DMS53 treated with DMSO at 0.1 percent for 48 hours (cell line): ENCODE measurements at regions not wholly inside any gene's neighbourhood (a gene's known extent, or its start where the extent isn't known, plus 50 kb on each side); places are given as distances from the start of the nearest gene placed in this dataset.
"Not testable (repeated sequence)": the region's sequence is repeated elsewhere in the genome, so short reads cannot be mapped to it uniquely, and the experiment has no call there.

Experiments used
- DNase-seq: peaks from one replicate; lab custom pipeline; 2025; ENCODE audit not compliant: unreplicated experiment; lab: John Stamatoyannopoulos, UW

DNA sequence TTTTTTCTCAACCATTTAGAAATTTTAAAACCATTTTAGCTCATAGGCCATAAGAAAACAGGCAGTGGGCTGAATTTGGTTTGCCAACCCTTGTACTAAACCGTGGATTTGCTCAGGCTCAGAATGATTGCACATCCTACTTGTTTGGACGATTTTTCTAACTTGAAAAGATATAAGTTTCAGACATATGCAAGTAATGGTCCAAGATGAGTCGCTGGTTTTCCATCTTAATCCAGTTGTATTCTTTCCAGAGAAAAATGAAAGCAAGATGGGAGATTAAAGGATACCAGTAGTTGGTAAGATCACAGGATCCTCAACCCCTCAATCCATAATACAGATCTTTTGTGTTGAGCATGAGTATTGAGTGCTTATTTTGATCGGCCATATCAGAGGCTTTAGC lies 250.9 kb downstream of the TINAG start:
- no peak for DNase-seq

DNA sequence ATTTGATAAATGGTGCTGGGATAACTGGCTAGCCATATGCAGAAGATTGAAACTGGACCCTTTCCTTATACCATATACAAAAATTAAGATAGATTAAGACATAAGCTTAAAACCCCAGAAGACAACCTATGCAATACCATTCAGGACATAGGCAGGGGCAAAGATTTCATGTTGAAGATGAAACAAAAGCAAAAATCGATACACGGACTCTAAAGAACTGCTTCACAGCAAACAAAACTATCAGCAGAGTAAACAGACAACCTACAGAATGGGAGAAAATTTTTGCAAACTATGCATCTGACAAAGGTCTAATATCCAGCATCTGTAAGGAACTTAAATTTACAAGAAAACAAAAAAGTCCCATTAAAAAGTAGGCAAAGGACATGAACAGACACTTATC lies 255.9 kb downstream of the TINAG start:
- not testable (repeated sequence) for DNase-seq

DNA sequence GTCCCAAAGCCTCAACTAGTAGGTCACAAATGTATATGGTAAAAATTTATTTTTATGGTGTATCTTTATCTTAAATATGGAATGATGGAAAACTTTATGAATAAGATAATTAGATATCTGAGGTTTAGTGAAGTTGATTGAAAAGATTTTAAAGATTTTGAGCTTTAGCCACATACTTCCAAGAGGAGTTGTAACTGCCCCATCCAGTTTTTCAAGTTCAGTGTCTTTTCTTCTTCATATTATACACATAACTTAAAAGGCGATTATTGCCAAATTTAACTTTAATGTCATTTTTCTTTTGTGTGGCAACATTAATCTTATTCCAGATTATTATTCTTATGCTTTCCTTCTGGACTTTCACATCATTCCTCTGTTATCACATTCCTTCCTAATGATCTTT lies 266.4 kb downstream of the TINAG start:
- DNase-seq, result no peak

DNA sequence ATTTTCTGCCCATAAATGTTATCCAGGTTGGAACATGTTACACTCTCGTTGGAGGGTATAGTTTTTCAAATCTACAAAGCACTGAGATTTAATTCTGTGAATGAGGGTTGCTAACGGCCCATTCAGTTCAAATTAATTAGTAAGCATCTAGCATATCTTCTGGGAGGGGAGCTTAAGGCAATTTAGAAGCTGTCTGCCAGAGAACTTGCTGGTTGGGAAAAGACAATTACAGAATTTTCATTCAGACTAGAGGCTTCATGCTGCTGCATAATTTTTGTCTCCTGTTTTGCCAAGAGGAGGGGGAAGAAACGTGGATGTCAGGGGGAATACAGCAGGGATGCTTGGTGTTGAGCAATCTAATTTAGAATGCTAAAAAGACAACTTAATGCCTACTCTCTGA lies 268.3 kb upstream of the FAM83B start:
- DNase-seq, result no peak

DNA sequence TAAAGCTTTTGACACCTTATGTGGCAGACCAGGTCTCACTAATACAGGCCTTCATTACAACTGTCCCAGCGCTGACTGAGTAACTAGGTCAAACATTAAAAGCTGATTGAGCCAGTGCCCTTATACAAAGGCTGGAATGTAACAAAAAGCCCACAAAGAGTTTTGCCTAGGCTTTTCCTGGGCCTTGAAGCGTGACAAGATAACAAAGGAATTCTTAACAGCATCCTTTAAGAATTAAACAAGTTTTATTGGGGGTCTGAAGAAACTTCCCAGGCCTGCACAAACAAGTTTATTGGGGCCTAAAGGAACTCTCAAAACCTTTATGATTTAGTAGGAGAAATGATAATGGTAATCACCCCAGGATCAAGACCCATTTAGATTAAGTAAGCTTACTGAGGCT lies 267.6 kb upstream of the FAM83B start:
- DNase-seq, result no peak

DNA sequence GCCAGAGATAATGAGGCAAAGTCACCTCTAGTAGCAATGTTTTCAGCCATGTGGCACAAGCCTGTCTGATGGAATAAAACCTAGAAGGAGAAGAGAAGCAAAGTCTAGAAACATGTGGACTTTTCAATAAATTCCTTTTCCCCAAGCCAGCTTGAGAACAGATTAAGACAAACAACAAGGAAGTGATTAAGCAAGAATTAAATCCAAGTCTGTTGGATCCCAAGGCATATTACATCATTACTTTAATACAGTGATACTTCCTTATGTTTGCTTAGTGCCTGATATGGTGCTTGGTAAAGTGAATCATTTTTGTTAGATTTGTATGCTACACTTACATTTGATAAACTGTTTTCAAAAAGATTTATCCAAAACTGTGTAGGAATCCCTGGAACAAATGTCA lies 260.3 kb upstream of the FAM83B start:
- DNase-seq, result no peak

DNA sequence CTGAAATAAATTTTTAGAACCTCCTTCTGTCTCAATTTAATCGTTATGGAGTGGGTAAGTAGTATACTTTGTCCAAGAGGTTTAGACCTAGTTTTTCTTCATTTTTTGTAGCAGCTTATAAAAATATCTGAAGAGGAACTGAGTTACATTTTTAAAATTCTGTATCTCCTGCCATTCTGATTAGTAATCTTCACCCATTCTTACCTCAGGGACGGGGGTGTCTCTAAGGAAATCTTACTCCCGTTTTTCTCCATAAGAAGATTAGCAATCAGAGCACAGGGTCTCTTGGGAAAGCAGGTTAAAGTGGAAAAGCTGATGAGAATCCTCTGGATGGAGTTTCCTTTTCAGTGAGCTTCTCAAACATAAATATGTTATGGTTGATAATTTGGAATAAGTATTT lies 259.3 kb upstream of the FAM83B start:
- no peak for DNase-seq

DNA sequence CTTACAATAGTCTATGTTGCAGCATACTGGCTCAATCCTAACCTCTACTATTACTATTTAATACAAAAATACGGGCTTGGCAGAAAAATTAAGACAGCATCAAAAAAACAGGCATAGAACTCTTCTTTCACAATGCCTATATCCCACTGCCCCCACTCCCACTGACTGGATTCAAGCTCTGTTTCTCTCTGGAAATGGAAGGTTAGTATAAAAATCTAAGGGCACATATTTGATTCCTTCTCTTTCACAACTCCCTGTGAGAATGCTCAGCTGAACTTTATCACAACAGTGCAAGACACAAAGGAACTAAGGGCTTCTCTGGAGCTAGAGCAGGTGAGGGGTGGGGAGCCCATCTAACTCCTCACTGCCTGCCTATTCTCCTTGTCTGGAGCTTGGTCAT lies 258.4 kb upstream of the FAM83B start:
- DNase-seq, result no peak

DNA sequence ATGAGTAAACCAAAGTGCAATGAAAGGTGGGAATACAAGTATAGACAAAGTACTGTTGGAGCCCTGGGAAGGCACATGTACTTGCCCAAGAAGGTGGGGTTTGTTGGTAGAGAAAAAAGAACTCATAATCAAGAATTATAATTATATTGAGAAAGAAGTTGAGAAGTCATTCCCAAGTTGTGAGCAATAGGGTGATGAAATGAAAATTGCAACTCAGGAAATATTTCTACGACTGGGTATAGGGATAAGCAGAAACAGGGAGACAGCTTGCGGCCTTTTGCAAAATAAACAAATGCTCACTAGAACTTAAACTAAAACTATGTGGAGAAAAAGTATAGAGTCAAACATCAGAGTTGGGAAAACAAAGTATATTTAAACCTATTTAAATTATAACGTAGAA lies 250.7 kb upstream of the FAM83B start:
- DNase-seq, result no peak

DNA sequence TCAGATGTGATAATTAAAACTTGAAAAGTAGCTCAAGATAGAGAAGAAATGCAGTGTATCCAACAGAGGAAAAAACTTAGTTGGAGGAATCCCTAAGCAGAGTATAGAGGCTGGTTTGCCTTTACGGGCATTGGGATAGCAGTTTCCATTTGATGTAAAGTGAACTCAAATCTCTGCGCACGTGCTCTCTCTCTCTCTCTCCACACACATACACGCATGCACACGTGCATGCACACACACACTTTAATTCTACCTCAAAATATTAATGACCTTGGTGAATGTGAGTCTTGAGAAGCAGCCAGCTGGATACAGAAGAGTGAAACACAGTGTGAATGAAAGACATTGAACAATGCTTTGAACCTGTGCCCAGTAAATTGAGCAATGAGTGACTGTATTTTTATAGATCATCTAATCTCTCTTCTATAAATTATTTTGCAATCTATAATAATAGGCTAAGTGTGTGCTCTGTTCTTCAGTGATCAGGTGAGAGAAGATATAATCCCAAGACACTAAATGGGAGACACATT lies 247.7 kb upstream of the FAM83B start:
- DNase-seq, result no peak

DNA sequence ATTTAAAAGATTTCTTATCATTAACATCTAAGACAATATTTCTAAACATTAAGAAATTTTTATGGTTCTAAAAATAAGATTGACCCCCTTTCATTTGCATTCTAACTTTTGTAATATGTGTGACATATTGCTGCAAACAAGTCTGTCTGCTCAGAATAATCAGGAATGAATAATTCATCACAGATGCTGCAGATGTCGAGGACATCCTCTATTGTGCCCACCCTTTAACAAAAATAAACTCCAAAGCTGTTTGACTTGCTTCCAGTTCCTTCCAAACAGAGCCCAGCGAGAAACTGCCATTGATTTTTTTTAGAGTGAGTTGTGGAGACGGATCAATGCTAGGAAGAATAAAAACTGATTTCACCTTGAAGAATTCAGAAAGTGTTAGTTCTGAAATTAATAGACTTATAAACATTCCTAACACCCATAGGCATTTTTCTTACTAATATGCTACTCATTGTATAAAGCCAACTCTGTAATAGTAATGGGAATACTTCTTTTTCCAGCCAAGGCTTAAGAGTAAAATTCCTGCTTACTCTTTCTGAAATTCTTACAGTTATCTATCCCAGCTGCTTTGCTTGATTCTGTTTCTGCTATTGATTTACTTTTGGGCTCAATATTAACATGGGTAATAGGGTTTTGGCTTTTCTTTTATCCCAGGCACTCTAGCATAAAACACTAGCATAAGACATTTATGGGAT lies 244.8 kb upstream of the FAM83B start:
- no peak for DNase-seq

DNA sequence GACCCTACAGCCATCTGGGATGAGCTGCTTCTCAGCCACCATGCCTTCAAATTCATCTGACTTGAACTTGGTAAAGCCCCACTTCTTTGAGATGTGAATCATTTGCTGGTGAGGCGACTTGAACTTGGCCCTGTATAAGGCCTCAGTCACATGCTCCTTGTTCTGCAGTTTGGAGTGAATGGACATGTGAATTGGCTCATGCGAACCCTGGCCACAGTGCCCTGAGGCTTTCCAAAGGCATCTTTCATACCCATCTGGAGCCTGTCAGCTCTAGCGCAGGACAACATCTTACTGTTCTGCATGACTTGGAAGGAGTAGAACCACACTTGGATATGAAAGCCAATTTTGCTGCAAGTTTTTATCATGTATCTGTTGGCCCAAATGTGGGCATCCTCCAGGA lies 244.0 kb upstream of the FAM83B start:
- no peak for DNase-seq

DNA sequence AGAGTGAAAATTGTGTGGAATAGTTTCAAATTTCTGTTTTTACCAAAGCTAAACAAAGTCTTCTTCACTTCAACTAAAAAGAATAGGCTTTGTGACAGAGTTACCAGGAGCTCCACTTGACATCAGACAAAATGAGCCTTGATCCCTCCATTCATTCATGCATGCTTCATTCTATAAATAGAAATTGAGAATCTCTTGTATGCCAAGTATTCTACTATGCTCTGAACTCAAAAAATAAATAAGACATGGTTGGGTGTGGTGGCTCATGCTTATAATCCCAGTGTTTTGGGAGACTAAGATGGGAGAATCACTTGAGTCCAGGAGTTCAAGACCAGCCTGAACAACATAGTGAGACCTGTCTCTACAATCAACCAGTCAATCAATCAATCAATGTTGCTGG lies 236.6 kb upstream of the FAM83B start:
- DNase-seq, result no peak

DNA sequence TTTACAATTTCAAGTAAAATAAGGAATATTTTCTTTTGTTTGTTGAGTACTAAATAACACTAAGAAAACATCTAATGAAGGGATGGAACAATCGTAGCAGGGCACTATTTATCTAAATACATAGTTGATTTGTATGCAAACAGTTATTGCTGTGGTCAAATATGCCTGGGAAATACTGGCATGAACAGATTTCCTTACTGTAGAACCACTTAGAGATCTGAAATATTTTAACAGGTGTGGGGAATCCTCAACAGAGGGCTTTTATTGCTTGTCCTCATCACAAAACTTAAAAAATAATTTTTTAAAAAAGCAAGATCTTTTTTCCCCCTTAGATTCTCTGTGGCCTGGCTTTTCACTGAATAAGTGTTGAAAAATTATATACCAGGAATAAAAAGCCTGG lies 233.0 kb upstream of the FAM83B start:
- DNase-seq, result no peak

DNA sequence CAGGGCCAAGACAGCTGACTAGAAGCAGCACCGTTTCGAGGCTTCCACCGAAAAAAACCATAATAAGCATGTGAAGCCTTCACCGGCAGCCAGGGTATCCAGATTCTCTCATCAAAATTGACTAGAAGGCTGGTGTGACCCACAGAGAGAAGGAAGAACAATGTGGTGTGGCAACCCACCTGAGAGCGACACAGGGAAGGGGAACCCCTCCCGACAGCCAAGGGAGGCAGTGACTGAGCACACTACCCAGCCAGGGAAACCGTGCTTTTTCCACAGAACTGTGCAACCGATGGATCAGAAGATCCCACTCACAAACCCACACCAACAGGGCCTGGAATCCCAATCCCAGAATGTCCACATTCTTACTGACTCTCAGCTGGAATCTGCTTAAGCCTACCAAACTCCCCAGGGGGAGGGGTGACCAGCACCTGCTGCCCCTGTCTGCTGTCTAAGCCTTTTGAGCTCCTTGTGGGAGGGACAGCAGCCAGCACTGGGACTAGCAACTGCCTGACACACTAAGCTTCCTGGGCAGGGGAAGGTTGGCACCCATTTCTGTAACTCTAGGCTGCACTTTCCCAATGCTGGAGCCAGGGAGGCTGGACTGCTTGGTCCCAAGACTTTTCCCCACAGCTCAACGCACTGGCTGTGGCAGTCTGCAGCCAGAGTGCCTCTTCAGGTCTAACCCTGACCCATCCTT lies 231.9 kb upstream of the FAM83B start:
- no peak for DNase-seq

DNA sequence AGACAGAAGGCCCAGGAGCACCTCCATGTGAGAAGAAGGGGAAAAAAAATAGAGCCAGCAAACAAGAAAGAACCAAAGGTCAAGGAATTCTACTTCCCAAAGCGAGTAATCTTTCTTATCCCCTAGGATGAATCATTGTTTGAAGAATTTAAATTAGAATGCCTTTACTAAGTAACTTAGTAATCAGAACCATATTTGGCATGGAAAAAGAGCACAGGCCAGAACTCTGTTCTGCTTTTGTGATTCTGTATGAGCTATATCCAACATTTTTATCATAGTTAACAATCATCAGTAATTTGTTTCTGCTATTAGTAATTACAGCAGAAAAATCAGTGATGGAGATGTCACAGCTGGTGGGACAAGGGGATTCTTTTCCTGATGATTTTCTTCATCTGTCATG lies 228.8 kb upstream of the FAM83B start:
- DNase-seq, result no peak

DNA sequence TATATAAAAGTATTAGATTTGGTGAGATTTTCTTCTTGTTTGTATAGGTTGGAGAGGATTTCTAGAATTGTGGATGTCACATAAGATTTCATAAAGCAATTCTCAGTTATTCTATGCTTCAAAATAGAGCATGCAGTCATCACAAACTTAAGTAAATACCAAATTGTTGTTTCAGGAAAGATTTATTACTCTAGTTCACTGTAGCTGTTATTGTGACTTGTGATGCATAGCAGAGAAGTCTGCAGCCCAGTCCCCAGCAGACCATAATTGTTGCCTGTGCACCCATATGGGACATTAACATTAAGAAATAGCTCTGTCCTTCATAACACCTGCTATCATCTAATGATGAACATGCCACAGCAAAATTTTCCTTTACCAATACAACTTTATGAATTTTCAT lies 228.0 kb upstream of the FAM83B start:
- DNase-seq, result no peak

DNA sequence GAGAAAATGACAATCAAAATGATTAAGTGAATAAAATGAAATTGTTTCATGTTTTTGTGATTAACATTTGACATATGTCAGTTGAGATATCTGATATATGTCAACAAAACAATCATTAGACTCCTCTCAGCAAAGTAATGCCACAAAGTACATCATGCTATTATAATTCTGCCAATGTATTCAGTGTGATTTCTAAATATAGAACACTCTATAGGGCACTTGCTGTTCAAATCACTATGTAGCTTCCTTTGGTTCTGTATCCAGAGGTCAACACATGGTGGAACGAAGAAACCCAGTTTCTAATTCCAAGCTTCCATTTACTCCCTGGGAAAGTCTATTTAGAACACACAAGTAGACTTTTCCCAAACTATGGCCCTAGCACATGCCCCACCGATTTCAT lies 227.5 kb upstream of the FAM83B start:
- no peak for DNase-seq

DNA sequence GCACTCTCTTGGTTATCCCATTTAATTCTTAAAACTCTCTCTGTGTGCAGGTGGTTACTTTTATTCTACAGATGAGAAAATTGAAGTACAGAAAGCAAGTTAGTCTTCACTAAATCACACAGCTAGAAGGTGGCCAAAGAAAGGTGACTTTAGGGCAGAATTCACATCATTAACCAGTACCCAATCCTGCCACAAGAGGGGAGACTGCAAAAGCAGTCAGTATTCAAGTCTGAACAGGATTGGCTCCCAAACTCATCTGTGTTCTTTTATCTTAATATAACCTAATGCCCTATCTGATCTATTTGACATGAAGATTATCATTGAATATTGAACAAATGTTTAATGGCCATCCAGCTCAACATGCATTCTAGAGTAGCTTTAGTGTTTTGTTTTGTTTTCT lies 225.3 kb upstream of the FAM83B start:
- no peak for DNase-seq

DNA sequence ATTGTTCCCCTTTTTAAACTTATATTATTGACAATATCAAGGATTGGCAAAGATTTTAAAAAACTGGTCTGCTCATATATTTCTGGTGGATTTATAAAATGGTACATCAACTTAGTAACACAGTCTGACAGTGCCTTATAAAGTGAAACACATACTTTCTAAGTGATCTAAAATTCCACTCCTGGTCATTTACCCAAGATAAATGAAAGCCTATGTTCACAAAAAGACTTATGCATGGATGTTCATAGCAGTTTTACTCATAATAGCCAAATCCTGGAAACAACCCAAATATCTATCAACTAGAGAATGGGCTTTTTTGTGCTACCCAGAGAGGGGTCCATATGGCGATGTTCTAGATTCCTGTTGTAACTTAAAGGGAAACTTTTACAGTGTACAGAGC lies 222.4 kb upstream of the FAM83B start:
- DNase-seq, result no peak

DNA sequence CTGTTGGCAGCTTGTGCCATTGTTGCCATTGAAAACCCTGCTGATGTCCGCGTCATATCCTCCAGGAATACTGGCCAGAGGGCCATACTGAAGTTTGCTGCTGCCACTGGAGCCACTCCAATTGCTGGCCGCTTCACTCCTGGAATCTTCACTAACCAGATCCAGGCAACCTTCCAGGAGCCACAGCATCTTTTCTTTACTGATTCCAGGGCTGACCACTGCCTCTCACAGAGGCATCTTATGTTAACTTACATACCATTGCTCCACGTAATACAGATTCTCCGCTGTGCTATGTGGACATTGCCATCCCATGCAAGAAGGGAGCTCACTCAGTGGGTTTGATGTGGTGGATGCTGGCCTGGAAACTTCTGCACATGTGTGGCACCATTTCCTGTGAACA lies 221.8 kb upstream of the FAM83B start:
- no peak for DNase-seq

DNA sequence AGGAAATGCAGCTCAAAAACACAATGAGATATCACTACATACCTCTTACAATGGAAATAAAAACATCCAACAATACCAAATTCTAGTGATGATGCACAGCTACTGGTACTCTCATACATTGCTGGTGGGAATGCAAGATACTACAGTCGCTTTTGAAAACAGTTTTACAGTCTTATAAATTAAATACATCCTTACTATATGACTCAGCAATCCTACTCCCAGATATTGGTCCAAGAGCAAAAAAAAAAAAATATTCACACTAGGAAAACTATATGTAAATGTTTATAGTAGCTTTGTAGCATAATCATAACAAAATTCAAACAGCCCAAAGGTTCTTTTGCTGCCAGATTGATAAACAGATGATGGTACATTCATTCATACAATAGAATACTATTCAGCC lies 217.4 kb upstream of the FAM83B start:
- no peak for DNase-seq
